Fibroblast of villous mesenchyme (primary cell): ENCODE measurements at regions not wholly inside any gene's neighbourhood (a gene's known extent, or its start where the extent isn't known, plus 50 kb on each side); places are given as distances from the start of the nearest gene placed in this dataset.
"Not testable (repeated sequence)": the region's sequence is repeated elsewhere in the genome, so short reads cannot be mapped to it uniquely, and the experiment has no call there.

Experiments used
- DNase-seq: peaks from one replicate; pipeline ENCODE4 v3.0.0-alpha.2; 2010; ENCODE audit warnings: low read depth
- H3K4me3 ChIP-seq: 2 replicates; pipeline ENCODE4 v1.5.1; 2011; ENCODE audit warnings: low read depth, mild to moderate bottlenecking, low read length
- CTCF ChIP-seq: IDR thresholded peaks from 2 replicates; pipeline ENCODE4 v1.5.1; 2012; ENCODE audit warnings: low read depth, mild to moderate bottlenecking, low read length; ENCODE audit not compliant: insufficient read depth

DNA sequence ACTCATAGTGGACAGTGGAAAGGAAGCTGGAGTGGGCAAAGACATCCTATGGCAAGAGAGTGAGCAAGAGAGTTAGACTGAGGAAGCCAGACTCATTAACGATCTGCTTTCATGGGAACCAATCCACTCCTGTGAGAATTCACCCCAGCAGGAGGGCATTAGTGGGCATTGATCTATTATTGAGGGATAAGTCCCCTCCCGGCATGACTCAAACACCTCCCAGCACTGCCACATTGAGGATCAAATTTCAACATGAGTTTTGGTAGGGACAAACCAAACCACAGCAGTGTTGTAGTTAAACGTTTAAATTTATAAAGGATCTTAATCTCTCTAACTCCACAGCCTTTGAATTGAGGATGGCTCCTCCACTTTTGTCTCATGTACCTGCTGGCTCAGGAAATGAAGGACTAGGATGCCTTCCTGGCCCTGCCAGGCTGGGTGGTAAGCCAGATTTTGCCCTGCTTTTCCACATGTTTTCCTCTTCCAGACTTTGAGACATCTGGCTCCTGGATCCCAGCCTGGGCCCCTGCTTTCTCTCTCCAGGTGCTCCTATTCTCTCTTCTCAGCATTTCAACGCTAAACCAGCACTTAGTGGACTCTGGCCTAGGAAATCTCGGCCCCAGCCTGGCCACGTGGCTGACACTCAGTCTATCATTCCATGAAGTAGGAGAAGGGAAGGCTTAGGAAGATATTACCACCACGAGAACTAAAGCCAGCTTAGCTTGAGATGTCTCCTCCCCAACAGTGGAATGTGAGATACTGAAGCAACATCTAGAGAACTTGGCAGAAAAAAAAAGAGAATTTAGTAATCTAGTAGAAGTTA is 96.5 kb upstream of the PIP4K2A start:
- DNase-seq, result no peak

GRCh38 chr10:22807238-22807637 is 92.9 kb upstream of the PIP4K2A start:
- DNase-seq, result peak; percentile 72
- H3K4me3 ChIP-seq, result no peak overlapping the region
- TF ChIP-seq CTCF, result no peak

More for the DNA sequence above, 96.5 kb upstream of the PIP4K2A start:
- TF ChIP-seq CTCF, result no peak
- no peak overlapping the region for H3K4me3 ChIP-seq

DNA sequence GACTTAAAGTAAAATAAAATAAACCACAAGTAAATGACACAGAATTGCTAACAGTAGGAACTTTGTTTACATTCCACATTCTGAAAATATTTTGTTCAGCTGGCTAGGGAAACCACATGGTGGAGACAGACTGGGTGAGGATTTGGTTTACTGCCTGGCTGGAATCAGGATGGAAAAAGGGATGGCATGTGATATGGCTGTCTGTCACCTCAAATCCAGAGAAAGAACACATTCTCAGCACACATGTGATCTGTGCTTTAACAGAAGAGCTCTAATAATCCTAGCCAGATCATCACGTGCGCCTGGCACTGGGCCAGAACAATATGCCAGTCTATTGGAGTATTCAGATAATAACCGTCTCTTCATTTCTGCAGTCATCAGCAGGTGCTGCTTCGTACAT is 90.9 kb upstream of the PIP4K2A start:
- TF ChIP-seq CTCF, result peak; percentile 21

DNA sequence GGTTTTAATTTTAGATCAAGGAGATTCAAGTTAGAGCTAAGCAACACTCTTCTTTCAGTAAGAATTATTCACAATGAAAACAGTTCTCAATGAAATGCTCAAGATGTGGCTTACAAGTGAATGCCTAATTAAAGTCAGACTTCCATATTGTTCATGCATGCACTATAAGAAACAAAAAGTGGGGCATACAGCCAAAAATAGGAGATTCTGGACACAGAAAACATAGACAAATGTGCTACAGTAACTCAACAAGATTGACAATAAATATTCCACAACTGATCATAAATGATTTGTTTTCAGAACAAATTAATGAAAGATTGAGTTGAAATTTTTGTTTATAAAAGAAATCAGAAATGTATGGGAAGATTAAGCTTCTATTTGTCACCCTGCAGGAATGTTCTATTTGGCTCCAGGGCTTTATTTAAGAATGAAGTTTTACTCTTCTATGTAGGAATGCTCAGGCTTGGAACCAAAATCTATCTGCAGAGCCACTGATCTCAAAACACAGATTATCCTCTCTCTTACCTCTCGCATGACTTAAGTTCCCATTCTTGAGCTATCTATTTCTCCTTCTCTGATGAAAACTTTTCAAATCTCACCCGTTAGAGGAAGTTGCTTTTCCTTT is 89.0 kb upstream of the PIP4K2A start:
- no peak for DNase-seq
- TF ChIP-seq CTCF, result no peak
- H3K4me3 ChIP-seq, result no peak overlapping the region

More for the DNA sequence above, 90.9 kb upstream of the PIP4K2A start:
- H3K4me3 ChIP-seq, result no peak overlapping the region
- DNase-seq, result peak; percentile 77

- TF ChIP-seq CTCF, result no peak
- peak; percentile 52 for DNase-seq
- no peak overlapping the region for H3K4me3 ChIP-seq
Observed at GRCh38 chr10:22801785-22802184, 87.4 kb upstream of the PIP4K2A start.

DNA sequence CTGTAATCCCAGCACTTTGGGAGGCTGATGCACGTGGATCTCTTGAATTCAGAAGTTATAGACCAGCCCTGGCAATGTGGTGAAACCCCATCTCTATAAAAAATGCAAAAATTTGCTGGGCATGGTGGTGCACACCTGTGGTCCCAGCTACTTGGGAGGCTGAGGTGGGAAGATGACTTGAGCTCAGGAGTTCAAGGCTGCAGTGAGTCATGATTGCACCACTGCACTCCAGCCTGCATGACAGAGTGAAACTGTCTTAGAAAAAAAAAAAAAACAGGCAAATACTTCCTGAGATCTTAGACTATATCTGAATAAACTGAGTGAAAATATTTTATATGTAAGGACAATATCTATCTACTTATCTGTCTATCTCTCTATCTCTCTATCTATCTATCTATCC is 83.4 kb upstream of the PIP4K2A start:
- H3K4me3 ChIP-seq, DNase-seq: not testable (repeated sequence)

DNA sequence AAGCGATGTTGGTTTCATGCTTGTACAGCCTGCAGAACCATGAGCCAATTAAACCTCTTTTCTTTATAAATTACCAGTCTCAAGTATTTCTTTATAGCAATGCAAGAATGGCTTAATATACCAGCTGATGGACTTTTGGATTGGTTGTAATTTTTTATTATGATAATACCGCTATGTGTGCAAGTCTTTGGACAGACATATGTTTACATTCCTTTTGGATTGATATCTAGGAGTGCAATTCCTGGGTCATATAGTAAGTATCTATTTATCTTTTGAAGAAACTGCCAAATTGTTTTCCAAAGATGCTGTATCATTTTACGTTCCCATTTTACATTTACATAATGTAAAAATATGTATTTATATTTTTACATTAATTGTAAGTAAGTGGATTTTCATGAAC is 81.2 kb upstream of the PIP4K2A start:
- no peak for TF ChIP-seq CTCF
- no peak overlapping the region for H3K4me3 ChIP-seq
- peak; percentile 40 for DNase-seq
